Osteocyte (in vitro differentiated cells): ENCODE measurements at regions not wholly inside any gene's neighbourhood (a gene's known extent, or its start where the extent isn't known, plus 50 kb on each side); places are given as distances from the start of the nearest gene placed in this dataset.

Source experiments
- DNase-seq: peaks from one replicate; pipeline ENCODE4 v3.0.0; 2021; ENCODE audit warnings: mixed read lengths; ENCODE audit not compliant: unreplicated experiment; ENCODE audit errors: extremely low spot score
- H3K27ac Mint-ChIP-seq: one replicate; pipeline ENCODE4 v1.8.0; 2021; ENCODE audit warnings: mild to moderate bottlenecking, mixed read lengths; ENCODE audit not compliant: unreplicated experiment
- H3K27me3 Mint-ChIP-seq: one replicate; pipeline ENCODE4 v1.8.0; 2021; ENCODE audit warnings: mixed read lengths; ENCODE audit not compliant: unreplicated experiment
- H3K36me3 Mint-ChIP-seq: one replicate; pipeline ENCODE4 v1.8.0; 2021; ENCODE audit warnings: mixed read lengths; ENCODE audit not compliant: unreplicated experiment
- H3K4me1 Mint-ChIP-seq: one replicate; pipeline ENCODE4 v1.8.0; 2021; ENCODE audit warnings: mixed read lengths; ENCODE audit not compliant: unreplicated experiment
- H3K4me3 Mint-ChIP-seq: one replicate; pipeline ENCODE4 v1.8.0; 2021; ENCODE audit warnings: mild to moderate bottlenecking, moderate library complexity, mixed read lengths; ENCODE audit not compliant: unreplicated experiment
- H3K9me3 Mint-ChIP-seq: one replicate; pipeline ENCODE4 v1.8.0; 2021; ENCODE audit warnings: mixed read lengths; ENCODE audit not compliant: unreplicated experiment
- CTCF ChIP-seq: fragments of 200-600 bp; sonication (generic); IDR thresholded peaks from 2 replicates; pipeline ENCODE4 v1.5.0; 2021; ENCODE audit warnings: antibody characterized with exemption, mild to moderate bottlenecking, moderate library complexity

- H3K27ac Mint-ChIP-seq: peak overlapping the region; percentile 16
- no peaks in the 10 kb centered on the region for H3K27me3 Mint-ChIP-seq
- peaks cover 6% of the 10 kb centered on the region for H3K9me3 Mint-ChIP-seq
- no peak for DNase-seq
- H3K4me3 Mint-ChIP-seq: no peak overlapping the region
- no peak for TF ChIP-seq CTCF
- no peaks in the 10 kb centered on the region for H3K36me3 Mint-ChIP-seq
- peaks cover 20% of the 10 kb centered on the region for H3K4me1 Mint-ChIP-seq
Observed at GRCh38 chr4:19806865-19807264, 444.8 kb upstream of the SLIT2 start.

GRCh38 chr4:19803406-19803805 is 448.3 kb upstream of the SLIT2 start:
- Mint-ChIP-seq H3K4me1 (peaks cover 19% of the 10 kb centered on the region), H3K9me3 (peaks cover 6% of the 10 kb centered on the region), H3K27me3 (no peaks in the 10 kb centered on the region), H3K4me3 (no peak overlapping the region), H3K36me3 (no peaks in the 10 kb centered on the region), H3K27ac (no peak overlapping the region)
- DNase-seq: no peak
- TF ChIP-seq CTCF: no peak

- no peaks in the 10 kb centered on the region for H3K27me3 Mint-ChIP-seq
- no peak for TF ChIP-seq CTCF
- H3K27ac Mint-ChIP-seq: no peak overlapping the region
- H3K36me3 Mint-ChIP-seq: no peaks in the 10 kb centered on the region
- no peak overlapping the region for H3K4me3 Mint-ChIP-seq
- no peak for DNase-seq
- H3K4me1 Mint-ChIP-seq: peaks cover 11% of the 10 kb centered on the region
- no peaks in the 10 kb centered on the region for H3K9me3 Mint-ChIP-seq
Observed at GRCh38 chr4:19793831-19794230, 457.9 kb upstream of the SLIT2 start.

GRCh38 chr4:19791422-19792123 is 460.1 kb upstream of the SLIT2 start:
- Mint-ChIP-seq H3K36me3 (no peaks in the 10 kb centered on the region), H3K9me3 (no peaks in the 10 kb centered on the region), H3K4me1 (peaks cover 11% of the 10 kb centered on the region), H3K27ac (no peak overlapping the region), H3K27me3 (no peaks in the 10 kb centered on the region), H3K4me3 (no peak overlapping the region)
- TF ChIP-seq CTCF: peak; percentile 39
- no peak for DNase-seq

DNA sequence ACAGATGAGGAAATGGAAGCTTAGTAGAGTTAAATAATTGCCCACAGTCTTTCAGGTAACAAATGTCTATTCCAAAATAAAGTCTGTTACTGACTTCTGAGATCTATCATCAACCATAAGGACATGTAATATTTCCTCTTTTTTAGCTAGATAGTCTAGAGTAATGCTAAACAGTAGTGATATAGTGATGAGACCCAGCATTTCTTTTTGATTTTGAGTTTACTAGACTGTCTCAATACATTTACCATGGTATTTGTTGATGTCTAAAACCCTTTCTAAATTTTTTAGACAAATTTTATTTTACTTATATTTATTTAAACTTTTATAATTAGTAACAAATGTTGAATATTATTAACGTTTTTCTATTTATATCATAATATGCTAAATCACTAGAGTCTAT is 465.1 kb upstream of the SLIT2 start:
- peaks cover 14% of the 10 kb centered on the region for H3K9me3 Mint-ChIP-seq
- no peak overlapping the region for H3K27ac Mint-ChIP-seq
- TF ChIP-seq CTCF: no peak
- no peaks in the 10 kb centered on the region for H3K27me3 Mint-ChIP-seq
- peaks cover 5% of the 10 kb centered on the region for H3K4me1 Mint-ChIP-seq
- DNase-seq: no peak
- peaks cover 5% of the 10 kb centered on the region for H3K36me3 Mint-ChIP-seq
- H3K4me3 Mint-ChIP-seq: no peak overlapping the region
